ENCODE measurements at regions not wholly inside any gene's neighbourhood (a gene's known extent, or its start where the extent isn't known, plus 50 kb on each side); places are given as distances from the start of the nearest gene placed in this dataset.

- DNase-seq = no peak
These were observed 94.5 kb upstream of the VASH1 start for GRCh38 chr14:76666746-76667145.

DNA sequence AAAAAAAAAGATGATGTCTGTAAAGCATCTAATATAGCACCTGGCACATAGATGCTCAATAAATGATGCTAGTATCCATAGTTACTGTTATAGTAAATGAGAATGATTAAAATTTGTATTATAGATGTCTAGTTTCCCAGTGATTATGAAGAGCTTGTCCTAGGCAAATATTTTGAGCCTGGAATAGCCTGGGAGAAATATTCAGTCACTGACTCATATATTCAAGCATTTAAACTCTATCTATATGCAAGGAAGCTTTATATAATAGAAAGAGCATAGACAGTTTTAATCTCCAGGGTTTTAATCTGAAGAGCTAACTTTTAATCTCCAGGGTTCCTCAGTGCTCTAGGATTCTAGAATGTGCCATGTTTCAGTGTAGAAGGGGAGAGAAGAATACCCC is 91.5 kb upstream of the VASH1 start:
- DNase-seq = no peak

- no peak for DNase-seq
These were observed 89.1 kb upstream of the VASH1 start for GRCh38 chr14:76672123-76672522.

- no peak for DNase-seq
These were observed 88.0 kb upstream of the VASH1 start for GRCh38 chr14:76673261-76673660.

DNA sequence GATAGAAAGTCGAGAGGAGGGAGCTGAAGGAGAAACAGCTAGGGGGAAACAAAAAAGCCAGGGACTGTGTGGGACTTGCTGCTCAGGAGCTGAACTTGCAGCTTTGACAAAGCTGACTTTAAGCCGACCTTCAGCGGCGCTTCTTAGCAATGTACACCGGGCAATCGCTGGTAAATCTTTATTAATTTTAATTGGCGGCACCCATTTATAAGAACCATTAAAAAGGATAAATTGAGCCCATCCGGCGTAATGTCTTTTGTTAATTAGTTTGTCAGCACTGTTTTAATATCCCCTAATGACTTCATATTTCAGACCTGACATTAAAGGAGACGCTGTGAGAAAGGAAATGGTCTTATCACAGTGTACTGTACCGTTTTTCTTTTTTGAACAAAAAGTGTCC is 86.2 kb upstream of the VASH1 start:
- DNase-seq = no peak

DNA sequence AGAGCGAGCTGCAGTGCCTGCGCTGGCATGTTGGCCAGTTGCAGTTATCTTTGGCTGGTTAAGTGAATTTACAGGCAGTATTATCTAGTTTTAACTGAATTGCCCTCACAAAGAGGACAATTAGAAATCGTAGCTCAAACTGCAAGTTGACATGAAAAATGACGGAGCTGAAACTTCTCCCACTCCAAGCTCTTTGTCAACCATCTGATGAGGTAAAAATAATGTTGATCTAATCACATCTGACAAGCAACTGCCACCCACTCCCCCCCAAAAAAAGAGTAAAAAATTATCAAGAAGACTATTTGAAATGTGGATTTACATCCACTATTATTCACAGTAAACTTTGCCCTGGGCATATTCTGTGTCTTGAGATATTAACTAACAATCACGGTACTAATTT is 84.7 kb upstream of the VASH1 start:
- no peak for DNase-seq

DNA sequence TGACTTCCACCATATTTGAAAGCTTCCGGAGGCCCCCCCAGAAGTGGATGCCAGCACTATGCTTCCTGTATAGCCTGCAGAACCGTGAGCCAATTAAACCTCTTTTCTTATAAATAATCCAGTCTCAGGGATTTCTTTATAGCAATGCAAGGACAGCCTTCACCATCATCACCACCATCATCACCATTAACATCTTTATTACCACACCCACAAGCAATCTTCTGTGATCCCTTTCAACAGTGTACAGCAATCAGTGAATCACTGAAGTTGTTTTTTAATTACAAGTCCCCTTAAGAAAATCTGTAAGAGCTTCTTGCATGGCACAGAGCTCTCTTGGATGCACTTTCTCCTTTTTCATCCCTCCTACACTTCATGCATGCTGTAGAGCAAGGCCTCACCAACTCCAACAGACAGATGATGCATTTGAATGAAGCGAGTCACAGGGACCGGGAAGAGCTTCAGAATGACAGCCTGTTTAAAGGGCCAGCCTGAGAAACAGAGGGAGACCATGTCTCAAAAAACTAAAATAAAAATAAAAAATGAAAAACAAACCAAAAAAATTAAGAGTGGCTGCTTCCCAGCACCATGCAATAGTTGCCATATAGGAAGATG is 83.6 kb upstream of the VASH1 start:
- DNase-seq = no peak

DNA sequence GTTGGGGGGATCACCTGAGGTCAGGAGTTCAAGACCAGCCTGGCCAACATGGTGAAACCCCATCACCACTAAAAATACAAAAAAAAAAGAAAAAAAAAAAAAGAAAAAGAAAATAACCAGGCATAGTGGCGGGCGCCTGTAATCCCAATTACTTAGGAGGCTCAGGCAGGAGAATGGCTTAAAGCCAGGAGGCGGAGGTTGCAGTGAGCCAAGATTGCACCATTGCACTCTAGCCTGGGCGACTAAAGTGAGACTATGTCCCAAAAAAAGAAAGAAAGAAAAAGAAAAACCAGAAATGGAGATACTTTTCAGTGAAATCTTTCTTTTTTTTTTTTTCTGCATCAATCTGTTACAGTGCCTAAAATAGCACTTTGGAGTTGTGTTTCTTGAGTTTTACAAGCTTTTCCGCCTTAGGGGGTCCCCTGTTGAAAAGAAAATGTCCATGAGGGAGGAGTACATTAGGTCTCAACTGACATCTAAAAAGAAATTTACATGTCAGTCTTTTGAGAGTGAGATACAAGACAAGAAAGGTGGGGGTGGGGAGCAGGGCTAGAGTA is 82.9 kb upstream of the VASH1 start:
- DNase-seq = no peak

GRCh38 chr14:76682367-76682766 is 78.9 kb upstream of the VASH1 start:
- DNase-seq = no peak

DNA sequence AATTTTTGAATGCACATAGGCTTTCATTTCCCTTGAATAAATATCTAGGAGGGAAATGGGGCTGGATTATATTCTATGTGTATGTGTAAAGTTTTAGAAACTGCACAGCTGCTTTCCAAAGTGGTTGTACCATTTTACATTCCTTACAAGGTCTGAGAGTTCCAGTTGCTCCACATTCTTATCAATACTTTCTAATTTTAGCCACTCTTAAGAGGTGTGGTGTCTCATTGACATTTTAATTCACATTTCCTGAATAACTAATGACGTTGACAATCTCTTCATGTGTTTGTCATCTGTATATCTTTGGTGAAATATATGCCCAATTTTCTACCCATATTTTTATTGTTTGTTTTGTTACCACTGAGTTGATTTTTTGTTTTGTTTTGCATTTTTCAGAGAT is 74.6 kb upstream of the VASH1 start:
- DNase-seq = no peak

DNA sequence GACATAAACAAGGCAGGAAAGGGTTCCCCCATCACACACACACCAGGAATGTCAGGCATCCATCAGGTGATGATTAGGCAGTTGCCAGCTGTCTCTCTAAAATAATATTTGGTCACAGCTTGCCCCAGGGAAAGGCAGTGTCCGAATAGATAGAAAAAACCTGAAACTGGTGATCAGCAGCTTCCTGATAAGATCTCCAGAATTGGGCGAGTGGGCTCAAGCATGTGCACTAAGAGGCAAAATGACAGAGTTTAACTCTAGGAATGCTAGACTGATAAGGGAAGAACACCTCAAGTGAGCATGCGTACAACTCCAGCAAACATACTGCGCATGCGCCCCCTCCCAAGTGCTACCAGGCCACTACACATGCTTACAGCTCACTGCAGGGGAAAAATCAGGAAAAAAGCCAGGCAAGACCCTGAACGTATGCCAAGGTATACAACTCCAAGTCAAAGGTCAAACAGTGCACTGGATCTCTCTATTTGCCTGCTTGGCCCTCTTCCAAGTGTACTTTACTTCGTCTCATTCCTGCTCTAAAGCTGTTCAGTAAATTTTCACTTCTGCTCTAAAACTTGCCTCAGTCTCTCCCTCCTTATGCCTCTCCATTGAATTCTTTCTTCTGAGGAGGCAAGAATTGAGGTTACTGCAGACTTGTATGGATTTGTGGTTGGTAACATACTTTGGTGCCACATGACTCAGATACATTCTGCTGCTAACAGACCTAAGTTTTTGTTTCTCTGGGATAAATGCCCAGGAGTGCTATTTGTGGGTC is 73.5 kb upstream of the VASH1 start:
- DNase-seq = no peak

DNA sequence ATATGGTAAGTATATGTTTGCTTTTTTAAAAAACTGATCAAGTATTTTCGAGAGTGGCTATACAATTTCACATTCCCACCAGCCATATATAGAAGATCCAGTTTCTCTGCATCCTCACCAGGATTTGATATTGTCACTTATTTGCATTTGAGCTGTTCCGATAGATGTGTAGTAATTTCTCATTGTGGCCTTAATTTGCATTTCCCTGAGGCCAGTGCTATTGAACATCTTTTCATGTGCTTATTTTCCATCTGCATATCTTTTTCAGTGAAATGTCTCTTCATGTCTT is 72.9 kb upstream of the VASH1 start:
- no peak for DNase-seq

GRCh38 chr14:76690502-76691105 is 70.7 kb upstream of the VASH1 start:
- DNase-seq = no peak

GRCh38 chr14:76694106-76694505 is 67.2 kb upstream of the VASH1 start:
- DNase-seq = no peak

DNA sequence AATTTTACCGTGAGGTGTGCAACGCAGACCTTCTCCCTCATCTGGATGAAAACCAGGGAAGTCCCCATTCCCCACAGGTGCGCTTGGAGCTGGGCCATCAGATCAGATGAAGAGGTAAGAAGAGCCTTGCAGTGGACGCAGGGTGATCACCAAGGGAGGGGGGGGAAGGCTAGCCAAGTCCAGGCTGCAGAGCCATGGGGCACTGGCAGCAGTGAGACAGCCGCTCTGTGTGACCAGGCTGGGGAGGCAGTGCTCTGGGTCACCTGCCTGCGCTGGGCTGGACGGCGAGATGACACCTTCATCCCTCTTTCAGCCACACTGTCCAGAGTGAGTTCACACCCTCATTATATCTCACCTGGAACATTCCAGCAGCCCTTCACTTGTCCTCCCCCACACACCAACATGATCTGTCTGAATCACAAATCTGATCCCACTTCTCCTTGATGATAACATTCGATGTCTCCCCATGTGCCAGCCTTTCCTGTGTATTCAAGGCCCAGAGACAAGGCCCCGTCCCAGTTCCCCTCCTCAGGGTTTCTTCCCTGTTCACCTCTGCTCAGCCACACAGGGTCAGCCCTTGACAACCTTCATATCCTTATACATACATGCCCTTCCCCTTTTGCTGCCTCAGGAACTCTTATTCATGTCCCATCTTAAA is 65.9 kb upstream of the VASH1 start:
- no peak for DNase-seq

DNA sequence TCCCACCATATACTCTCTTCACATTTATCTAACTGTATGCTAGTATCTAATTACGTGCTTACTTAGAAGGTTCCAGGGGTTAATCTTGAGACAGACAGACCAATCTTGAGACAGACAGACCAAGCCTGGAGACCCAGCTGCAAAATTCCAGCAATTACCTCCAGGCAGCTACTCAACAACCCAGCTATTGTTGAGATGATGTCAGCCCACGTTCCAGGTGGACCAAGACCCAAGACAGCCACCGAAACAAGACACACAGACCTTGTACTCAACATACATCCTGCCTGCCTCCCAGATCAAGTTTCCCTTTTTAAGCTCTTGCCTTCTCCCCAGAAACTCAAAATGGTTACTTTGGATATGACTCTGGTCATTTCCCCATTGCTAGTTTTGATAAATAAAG is 64.9 kb upstream of the VASH1 start:
- no peak for DNase-seq

- DNase-seq = no peak
These were observed 64.5 kb upstream of the VASH1 start for GRCh38 chr14:76696791-76697190.

- no peak for DNase-seq
These were observed 63.9 kb upstream of the VASH1 start for GRCh38 chr14:76697246-76697905.

GRCh38 chr14:76698191-76698590 is 63.1 kb upstream of the VASH1 start:
- no peak for DNase-seq

GRCh38 chr14:76698631-76699030 is 62.6 kb upstream of the VASH1 start:
- DNase-seq = no peak

GRCh38 chr14:76699209-76699938 is 61.9 kb upstream of the VASH1 start:
- DNase-seq = no peak

DNA sequence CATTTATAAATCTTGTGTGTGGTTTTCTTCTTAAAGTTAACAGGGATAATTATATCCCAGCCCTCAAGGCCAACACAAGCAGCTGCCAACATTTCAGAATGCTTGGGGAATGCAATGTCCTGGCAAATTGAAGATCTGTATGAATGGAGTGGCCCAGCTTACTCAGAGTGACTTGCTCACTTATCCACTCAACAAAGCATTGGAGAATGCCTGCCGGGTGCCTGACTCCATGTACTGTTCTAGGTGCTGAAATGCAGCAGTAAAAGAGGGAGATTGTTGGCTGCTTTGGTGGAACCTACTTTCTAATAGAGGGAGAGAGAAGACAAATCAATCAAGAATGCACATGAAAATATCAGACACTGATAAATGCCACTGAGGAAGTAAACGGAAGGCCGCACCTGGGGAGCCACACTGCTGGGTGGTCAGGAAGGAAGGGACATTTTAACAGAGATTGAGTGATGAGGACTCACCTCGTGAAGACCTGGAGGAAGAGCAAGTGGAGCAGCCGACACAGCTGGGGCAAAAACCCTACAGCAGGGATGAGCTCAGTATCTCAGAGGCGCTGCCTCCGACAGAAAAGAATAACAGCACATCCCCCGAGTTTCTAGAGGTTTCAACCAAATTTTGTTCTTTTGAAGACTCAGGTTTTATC is 61.2 kb upstream of the VASH1 start:
- no peak for DNase-seq
